ENCODE measurements at regions not wholly inside any gene's neighbourhood (a gene's known extent, or its start where the extent isn't known, plus 50 kb on each side); places are given as distances from the start of the nearest gene placed in this dataset.
"Not testable (repeated sequence)": the region's sequence is repeated elsewhere in the genome, so short reads cannot be mapped to it uniquely, and the experiment has no call there.

GRCh38 chr1:65067491-65068201, 80.4 kb upstream of the AK4 start:
- Mint-ChIP-seq H3K9me3 (no peaks in the 10 kb centered on the region), H3K36me3 (ENCODE audit: low read depth) (peaks cover 26% of the 10 kb centered on the region), H3K27ac (peak overlapping the region; percentile 98), H3K4me1 (peaks cover 30% of the 10 kb centered on the region), H3K4me3 (peak overlapping the region; percentile 98), H3K27me3 (no peaks in the 10 kb centered on the region)
- peak; percentile 38 for ATAC-seq (replicated peaks)

DNA sequence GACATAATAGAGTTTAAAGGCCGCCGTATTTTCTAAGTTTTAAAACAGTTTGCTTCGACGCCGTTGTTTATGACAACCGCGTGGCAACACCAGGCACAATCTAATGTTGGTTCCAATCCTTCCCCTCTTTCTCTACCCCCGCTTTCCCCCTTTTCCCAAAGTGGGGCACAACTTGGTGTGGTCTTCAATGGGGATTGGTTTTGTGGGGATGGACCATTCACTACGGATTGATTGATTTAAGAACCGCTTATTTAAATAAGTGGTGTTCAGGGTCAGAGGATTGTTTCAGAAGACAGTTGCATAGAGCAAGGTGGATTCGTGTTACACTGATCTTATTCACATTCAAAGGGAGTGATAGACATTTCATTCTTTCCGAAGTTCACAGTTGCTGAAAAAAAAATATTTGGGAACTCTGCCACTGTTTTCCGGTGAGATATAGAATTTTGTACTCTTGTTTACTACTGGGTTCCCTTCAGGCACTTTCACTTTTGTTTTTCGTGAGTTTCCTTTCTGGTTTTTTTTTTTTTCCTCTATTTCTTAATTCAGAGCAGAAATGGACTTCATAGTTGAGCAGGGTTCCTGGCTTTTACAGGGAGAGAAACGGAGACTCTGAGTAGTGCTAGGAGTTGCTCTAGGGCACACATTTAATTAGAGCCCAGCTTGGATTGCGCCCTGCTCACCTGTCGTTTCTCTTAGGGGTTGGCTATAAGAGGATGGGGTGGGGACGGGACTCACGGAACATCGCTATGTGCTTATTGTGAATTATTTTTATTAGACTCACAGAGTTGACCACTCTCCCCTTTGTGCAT, 79.6 kb upstream of the AK4 start:
- Mint-ChIP-seq H3K4me1 (peaks cover 23% of the 10 kb centered on the region), H3K27me3 (no peaks in the 10 kb centered on the region), H3K4me3 (peak overlapping the region; percentile 98), H3K27ac (peak overlapping the region; percentile 98), H3K36me3 (ENCODE audit: low read depth) (peaks cover 26% of the 10 kb centered on the region), H3K9me3 (no peaks in the 10 kb centered on the region)
- no peak for ATAC-seq (replicated peaks)

- H3K4me3 Mint-ChIP-seq = peak overlapping the region; percentile 98
- peaks cover 26% of the 10 kb centered on the region for H3K36me3 Mint-ChIP-seq (ENCODE audit: low read depth)
- H3K27me3 Mint-ChIP-seq = no peaks in the 10 kb centered on the region
- peaks cover 21% of the 10 kb centered on the region for H3K4me1 Mint-ChIP-seq
- peak overlapping the region; percentile 98 for H3K27ac Mint-ChIP-seq
- H3K9me3 Mint-ChIP-seq = no peaks in the 10 kb centered on the region
- ATAC-seq (replicated peaks) = no peak
These were observed 78.9 kb upstream of the AK4 start for GRCh38 chr1:65069011-65069565.

DNA sequence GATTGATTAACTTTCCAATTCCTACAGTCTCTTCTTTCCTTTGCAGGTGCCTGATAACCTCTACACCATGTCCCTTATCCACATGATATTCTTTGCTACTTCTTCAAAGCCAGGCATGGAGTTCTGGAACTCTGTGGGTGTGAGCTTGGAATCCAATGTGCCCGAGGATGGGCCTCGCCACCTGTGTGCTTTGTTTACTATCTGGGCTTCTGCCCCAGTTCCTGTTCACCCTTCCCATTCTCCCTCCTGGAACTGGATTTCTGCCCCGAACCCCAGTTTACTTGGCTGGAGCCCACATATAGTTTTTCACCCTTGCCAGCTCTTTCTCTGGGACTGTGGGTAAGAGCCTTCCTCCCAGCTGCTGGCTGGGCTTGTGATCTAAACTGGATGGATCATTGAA, 75.2 kb upstream of the AK4 start:
- ATAC-seq (replicated peaks) = no peak
- no peaks in the 10 kb centered on the region for H3K9me3 Mint-ChIP-seq
- no peak overlapping the region for H3K27ac Mint-ChIP-seq
- H3K4me1 Mint-ChIP-seq = peaks cover 18% of the 10 kb centered on the region
- peaks cover 9% of the 10 kb centered on the region for H3K36me3 Mint-ChIP-seq (ENCODE audit: low read depth)
- H3K27me3 Mint-ChIP-seq = no peaks in the 10 kb centered on the region
- no peak overlapping the region for H3K4me3 Mint-ChIP-seq

DNA sequence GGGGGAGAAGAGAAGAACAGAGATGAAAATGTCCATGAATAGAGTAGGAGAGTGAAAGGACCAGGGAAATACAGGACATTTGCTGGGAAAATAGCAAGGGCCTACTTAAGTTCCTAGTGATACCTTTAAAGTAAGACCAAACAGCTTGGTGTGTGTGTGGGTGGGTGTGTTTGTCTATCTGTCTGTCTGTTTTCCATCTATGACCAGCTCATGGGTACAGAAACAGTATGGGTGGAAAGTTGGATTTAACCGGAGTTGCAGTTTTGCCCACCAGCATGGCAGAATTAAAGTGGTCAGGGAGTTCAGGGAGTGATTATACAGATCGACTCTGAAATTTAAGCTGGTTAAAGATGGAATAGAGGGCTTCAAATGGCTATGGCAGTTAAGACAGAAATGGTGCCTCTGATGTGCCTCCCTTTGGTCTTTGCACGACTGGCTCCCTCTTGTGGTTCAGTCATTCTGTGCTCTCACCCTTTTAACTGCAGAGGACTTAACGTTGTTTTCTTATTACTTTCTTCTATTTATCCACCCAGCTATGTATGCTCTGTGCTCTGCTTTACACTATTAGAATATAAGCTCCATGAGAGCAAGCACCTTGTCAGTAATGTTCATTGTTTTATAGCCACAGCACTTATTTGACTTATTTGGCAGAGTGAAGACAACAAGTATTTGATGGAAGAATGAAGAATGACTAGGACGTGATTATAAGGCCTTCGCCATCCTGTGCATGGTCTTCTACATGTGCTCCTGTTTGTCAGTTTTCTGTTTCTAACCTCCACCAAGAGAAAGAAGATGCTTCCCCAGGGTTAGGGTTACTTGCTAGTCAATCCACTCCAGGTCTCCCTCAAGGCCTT, 72.7 kb upstream of the AK4 start:
- Mint-ChIP-seq H3K27me3 (peaks cover 6% of the 10 kb centered on the region), H3K4me1 (peaks cover 11% of the 10 kb centered on the region), H3K36me3 (ENCODE audit: low read depth) (no peaks in the 10 kb centered on the region), H3K9me3 (no peaks in the 10 kb centered on the region), H3K4me3 (no peak overlapping the region), H3K27ac (no peak overlapping the region)
- ATAC-seq (replicated peaks) = peak; percentile 89

GRCh38 chr1:65077369-65077768, 70.6 kb upstream of the AK4 start:
- Mint-ChIP-seq H3K36me3 (ENCODE audit: low read depth) (no peaks in the 10 kb centered on the region), H3K4me3 (no peak overlapping the region), H3K9me3 (no peaks in the 10 kb centered on the region), H3K27ac (no peak overlapping the region), H3K27me3 (peaks cover 6% of the 10 kb centered on the region), H3K4me1 (peaks cover 11% of the 10 kb centered on the region)
- ATAC-seq (replicated peaks) = no peak

- Mint-ChIP-seq H3K27me3 (peaks cover 6% of the 10 kb centered on the region), H3K36me3 (ENCODE audit: low read depth) (no peaks in the 10 kb centered on the region), H3K9me3 (no peaks in the 10 kb centered on the region), H3K4me1 (peaks cover 10% of the 10 kb centered on the region), H3K27ac (no peak overlapping the region), H3K4me3 (no peak overlapping the region)
- ATAC-seq (replicated peaks) = peak; percentile 74
These were observed 68.1 kb upstream of the AK4 start for GRCh38 chr1:65079941-65080340.

DNA sequence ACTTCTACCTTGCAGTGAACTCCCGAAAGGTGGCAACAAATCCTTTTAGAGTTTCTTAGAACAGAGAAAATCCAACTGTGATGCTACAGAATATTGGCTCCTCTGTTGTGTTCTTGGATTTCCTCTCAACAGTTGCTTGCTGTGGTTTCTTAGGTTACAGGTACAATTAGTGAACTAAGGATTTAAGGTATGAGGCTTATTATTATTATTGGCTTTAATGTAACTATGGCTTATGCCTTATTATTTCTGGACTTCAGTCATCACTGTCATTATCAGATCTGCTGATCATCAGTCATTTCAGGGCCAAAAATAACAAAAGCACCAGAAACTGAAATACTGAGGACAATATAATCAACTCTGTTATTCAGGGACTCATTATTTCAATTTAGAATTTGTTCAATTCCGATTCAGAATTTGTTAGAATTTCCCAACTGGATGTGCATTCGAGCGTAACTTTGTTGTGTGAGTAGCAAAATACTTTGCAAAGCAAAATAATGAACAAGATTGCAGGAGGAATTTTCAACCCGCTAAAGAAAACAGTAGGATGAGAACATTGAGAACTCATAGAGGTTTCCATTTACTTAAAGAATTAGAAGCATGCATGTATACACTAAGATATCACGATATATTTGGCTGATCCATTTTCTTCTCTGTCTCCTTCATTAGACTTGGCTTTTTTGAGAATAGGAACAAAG, 65.5 kb upstream of the AK4 start:
- no peak overlapping the region for H3K27ac Mint-ChIP-seq
- H3K36me3 Mint-ChIP-seq (ENCODE audit: low read depth) = no peaks in the 10 kb centered on the region
- H3K27me3 Mint-ChIP-seq = peaks cover 9% of the 10 kb centered on the region
- ATAC-seq (replicated peaks) = no peak
- H3K4me1 Mint-ChIP-seq = peaks cover 6% of the 10 kb centered on the region
- H3K4me3 Mint-ChIP-seq = no peak overlapping the region
- peaks cover 1% of the 10 kb centered on the region for H3K9me3 Mint-ChIP-seq

GRCh38 chr1:65083263-65083896, 64.6 kb upstream of the AK4 start:
- Mint-ChIP-seq H3K9me3 (peaks cover 4% of the 10 kb centered on the region), H3K4me3 (no peak overlapping the region), H3K36me3 (ENCODE audit: low read depth) (no peaks in the 10 kb centered on the region)

DNA sequence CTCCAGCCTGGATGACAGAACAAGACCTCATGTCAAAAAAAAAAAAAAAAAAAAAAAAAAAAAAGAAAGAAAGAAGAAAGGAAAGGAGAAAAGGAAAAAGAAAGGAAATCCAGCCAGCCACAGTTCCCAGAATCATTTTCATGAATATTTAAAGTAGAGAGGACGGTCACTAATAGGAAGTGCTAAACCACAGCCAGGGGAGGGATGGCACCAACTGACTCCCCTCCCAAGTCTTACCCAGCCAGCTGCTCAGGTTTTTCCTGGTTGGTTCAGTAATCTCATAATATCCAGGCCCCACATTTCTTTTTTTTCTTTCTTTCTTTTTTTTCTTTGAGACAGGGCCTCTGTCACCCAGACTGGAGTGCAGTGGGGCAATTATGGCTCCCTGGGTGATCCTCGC, 63.9 kb upstream of the AK4 start:
- no peak for ATAC-seq (replicated peaks)
- peaks cover 4% of the 10 kb centered on the region for H3K9me3 Mint-ChIP-seq
- H3K27ac Mint-ChIP-seq = no peak overlapping the region
- no peak overlapping the region for H3K4me3 Mint-ChIP-seq
- H3K4me1 Mint-ChIP-seq = peaks cover 6% of the 10 kb centered on the region
- H3K36me3 Mint-ChIP-seq (ENCODE audit: low read depth) = no peaks in the 10 kb centered on the region
- peaks cover 9% of the 10 kb centered on the region for H3K27me3 Mint-ChIP-seq

More at GRCh38 chr1:65083263-65083896, 64.6 kb upstream of the AK4 start:
- H3K4me1 Mint-ChIP-seq = peaks cover 6% of the 10 kb centered on the region
- H3K27ac Mint-ChIP-seq = no peak overlapping the region
- ATAC-seq (replicated peaks) = peak; percentile 80
- H3K27me3 Mint-ChIP-seq = peaks cover 9% of the 10 kb centered on the region

DNA sequence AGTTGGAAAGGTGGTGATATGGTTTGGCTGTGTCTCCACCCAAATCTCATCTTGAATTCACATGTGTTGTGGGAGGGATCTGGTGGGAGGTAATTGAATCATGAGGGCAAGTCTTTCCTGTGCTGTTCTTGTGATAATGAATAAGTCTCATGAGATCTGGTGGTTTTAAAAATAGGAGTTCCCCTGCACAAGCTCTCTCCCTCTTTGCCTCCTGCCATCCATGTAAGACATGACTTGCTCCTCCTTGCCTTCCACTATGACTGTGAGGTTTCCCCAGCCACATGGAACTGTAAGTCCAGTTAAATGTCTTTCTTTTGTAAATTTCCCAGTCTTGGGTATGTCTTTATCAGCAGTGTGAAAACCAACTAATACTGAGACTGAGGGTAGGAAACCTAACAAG, 60.5 kb upstream of the AK4 start:
- not testable (repeated sequence) for H3K27me3 Mint-ChIP-seq; H3K36me3 Mint-ChIP-seq (ENCODE audit: low read depth); H3K4me1 Mint-ChIP-seq; H3K27ac Mint-ChIP-seq; H3K9me3 Mint-ChIP-seq; ATAC-seq (replicated peaks); H3K4me3 Mint-ChIP-seq

- H3K4me3 Mint-ChIP-seq = no peak overlapping the region
- H3K36me3 Mint-ChIP-seq (ENCODE audit: low read depth) = no peaks in the 10 kb centered on the region
- H3K9me3 Mint-ChIP-seq = peaks cover 4% of the 10 kb centered on the region
- no peak for ATAC-seq (replicated peaks)
- no peaks in the 10 kb centered on the region for H3K4me1 Mint-ChIP-seq
- peaks cover 8% of the 10 kb centered on the region for H3K27me3 Mint-ChIP-seq
- H3K27ac Mint-ChIP-seq = no peak overlapping the region
These were observed 57.6 kb upstream of the AK4 start for GRCh38 chr1:65090406-65090805.

DNA sequence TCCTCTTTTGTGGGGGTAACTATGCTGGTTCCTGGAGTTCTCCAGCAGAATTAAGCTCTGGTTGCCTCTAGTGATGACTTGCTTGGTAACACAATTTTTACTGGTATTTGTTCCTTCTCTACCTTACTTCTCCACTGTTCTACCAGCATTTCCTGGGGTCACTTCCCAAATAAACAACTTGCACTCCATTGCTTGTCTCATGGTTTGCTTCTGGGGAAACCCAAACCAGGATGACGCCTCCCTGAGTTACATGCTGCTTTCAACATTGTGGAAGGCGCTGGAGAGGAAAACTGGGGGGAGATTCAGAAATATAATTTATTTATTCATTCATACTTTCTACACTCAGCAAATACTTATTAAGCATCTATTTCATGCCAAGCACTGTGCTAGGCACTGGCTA, 55.3 kb upstream of the AK4 start:
- Mint-ChIP-seq H3K36me3 (ENCODE audit: low read depth) (no peaks in the 10 kb centered on the region), H3K9me3 (peaks cover 1% of the 10 kb centered on the region), H3K4me3 (no peak overlapping the region), H3K4me1 (no peaks in the 10 kb centered on the region), H3K27ac (no peak overlapping the region), H3K27me3 (peaks cover 4% of the 10 kb centered on the region)
- ATAC-seq (replicated peaks) = no peak

All from activated T-helper 17 cell treated with anti-CD3 and anti-CD28 coated beads, Interleukin-2, amount 50 U/mL, for 72 hours (primary cell).